AG10803 (cell line): ENCODE measurements at regions not wholly inside any gene's neighbourhood (a gene's known extent, or its start where the extent isn't known, plus 50 kb on each side); places are given as distances from the start of the nearest gene placed in this dataset.

ENCODE experiments used
- DNase-seq: peaks from one replicate; pipeline ENCODE4 v3.0.0; 2010; ENCODE audit warnings: low read depth
- H3K4me3 ChIP-seq: 2 replicates; pipeline ENCODE4 v1.5.1; 2011; ENCODE audit warnings: mild to moderate bottlenecking, low read length, control low read depth
- CTCF ChIP-seq: conservative IDR thresholded peaks from 2 replicates; pipeline ENCODE4 v1.5.1; 2011; ENCODE audit warnings: mild to moderate bottlenecking, low read length, control low read depth, inconsistent platforms

- TF ChIP-seq CTCF: no peak
- DNase-seq: no peak
- H3K4me3 ChIP-seq: no peak overlapping the region
Measured at GRCh38 chr11:33638608-33639007, 62.0 kb downstream of the C11orf91 start.

DNA sequence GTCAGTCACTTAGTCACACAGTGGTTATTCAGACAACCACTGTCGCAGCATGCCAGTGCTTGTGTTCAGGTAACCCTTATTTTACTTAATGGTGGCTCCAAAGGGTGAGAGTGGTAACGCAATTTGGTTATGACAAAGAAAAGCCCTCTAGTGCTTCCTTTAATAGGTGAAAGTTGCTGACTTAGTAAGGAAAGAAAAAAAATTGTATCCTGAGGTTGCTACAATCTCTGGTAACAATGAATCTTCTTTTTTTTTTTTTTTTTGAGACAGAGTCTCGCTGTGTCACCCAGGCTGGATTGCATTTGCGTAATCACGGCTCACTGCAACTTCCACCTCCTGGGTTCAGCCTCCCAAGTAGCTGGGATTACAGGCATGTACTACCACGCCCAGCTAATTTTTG lies 64.5 kb downstream of the C11orf91 start:
- no peak overlapping the region for H3K4me3 ChIP-seq
- peak; percentile 89 for DNase-seq
- TF ChIP-seq CTCF: no peak

DNA sequence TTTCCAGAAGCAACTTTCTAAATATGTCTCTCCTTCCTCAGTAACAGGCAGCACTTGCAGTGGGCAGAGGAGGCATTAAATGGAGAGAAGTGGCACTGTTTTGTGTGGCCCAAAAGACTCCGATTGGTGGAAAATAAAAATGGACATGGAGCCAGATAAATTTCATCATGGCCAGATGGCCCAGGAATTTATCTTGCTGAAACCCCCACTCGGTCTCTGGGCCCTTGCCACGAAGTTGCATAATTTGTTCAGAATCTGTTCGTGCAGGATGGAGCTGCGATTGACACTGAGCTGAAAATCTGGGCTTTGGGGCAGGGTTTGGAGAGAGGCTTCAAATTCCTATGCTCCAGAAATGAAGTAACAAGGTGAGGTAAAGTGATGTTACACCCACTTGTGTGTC lies 65.5 kb downstream of the C11orf91 start:
- H3K4me3 ChIP-seq: no peak overlapping the region
- TF ChIP-seq CTCF: no peak
- DNase-seq: peak; percentile 93

GRCh38 chr11:33634291-33634834 lies 66.3 kb downstream of the C11orf91 start:
- peak; percentile 79 for DNase-seq
- H3K4me3 ChIP-seq: no peak overlapping the region
- no peak for TF ChIP-seq CTCF

- TF ChIP-seq CTCF: no peak
- H3K4me3 ChIP-seq: no peak overlapping the region
- peak; percentile 70 for DNase-seq
Measured at GRCh38 chr11:33633251-33634003, 67.2 kb downstream of the C11orf91 start.

DNA sequence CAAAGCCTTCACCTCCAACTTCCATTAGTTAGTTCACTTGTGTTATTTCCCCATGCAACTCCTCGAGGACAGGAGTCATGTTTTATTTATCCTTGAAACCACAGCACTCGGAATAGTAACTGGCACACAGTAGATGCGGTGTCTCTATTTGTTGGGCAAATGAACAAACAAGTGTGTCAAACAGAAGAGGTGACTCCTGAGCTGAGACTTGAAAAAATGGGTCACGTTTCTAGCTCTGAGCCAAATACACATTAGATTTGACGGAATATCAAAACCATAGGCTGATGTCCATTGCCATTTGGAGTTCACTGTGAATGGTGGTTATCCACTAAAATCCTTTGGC lies 68.9 kb downstream of the C11orf91 start:
- DNase-seq: no peak
- TF ChIP-seq CTCF: no peak
- no peak overlapping the region for H3K4me3 ChIP-seq
